ENCODE measurements at regions not wholly inside any gene's neighbourhood (a gene's known extent, or its start where the extent isn't known, plus 50 kb on each side); places are given as distances from the start of the nearest gene placed in this dataset.

GRCh38 chr4:132264176-132264575 is 884.9 kb upstream of the PCDH10 start:
- TF ChIP-seq POLR2A (IDR thresholded peaks at IDR 0.05) (no peak), CTCF (IDR thresholded peaks at IDR 0.05) (no peak)

All from esophagus squamous epithelium (tissue), 4 donors.